ENCODE measurements at regions not wholly inside any gene's neighbourhood (a gene's known extent, or its start where the extent isn't known, plus 50 kb on each side); places are given as distances from the start of the nearest gene placed in this dataset.
"Not testable (repeated sequence)": the region's sequence is repeated elsewhere in the genome, so short reads cannot be mapped to it uniquely, and the experiment has no call there.

GRCh38 chr17:31795941-31796340 is 63.1 kb downstream of the COPRS start:
- not testable (repeated sequence) for TF ChIP-seq CTCF (IDR thresholded peaks at IDR 0.05 in 4 of 5, conservative IDR thresholded peaks at IDR 0.05 in 1 of 5); POLR2A (IDR thresholded peaks at IDR 0.05)

All from gastrocnemius medialis (tissue), 4 donors.